NCI-H187 (cell line): ENCODE measurements at regions not wholly inside any gene's neighbourhood (a gene's known extent, or its start where the extent isn't known, plus 50 kb on each side); places are given as distances from the start of the nearest gene placed in this dataset.

ENCODE experiments used
- DNase-seq, 2 experiments: peaks; one replicate each; lab custom pipeline; 2025; lab: John Stamatoyannopoulos, UW

GRCh38 chr16:62974424-62974823 is 938.2 kb upstream of the CDH8 start:
- no peak for DNase-seq

- no peak for DNase-seq
Observed at GRCh38 chr16:62970851-62971250, 934.6 kb upstream of the CDH8 start.

GRCh38 chr16:62969711-62970318 is 933.6 kb upstream of the CDH8 start:
- DNase-seq = no peak

GRCh38 chr16:62967611-62968010 is 931.4 kb upstream of the CDH8 start:
- no peak for DNase-seq

- no peak for DNase-seq
Observed at GRCh38 chr16:62967163-62967562, 930.9 kb upstream of the CDH8 start.

GRCh38 chr16:62966626-62967025 is 930.4 kb upstream of the CDH8 start:
- no peak for DNase-seq

- DNase-seq = no peak
Observed at GRCh38 chr16:62965831-62966230, 929.6 kb upstream of the CDH8 start.

GRCh38 chr16:62963846-62964245 is 927.6 kb upstream of the CDH8 start:
- DNase-seq = no peak

GRCh38 chr16:62955033-62955349 is 918.8 kb upstream of the CDH8 start:
- no peak for DNase-seq

GRCh38 chr16:62954144-62955032 is 918.1 kb upstream of the CDH8 start:
- no peak for DNase-seq

GRCh38 chr16:62950351-62950750 is 914.1 kb upstream of the CDH8 start:
- no peak for DNase-seq

GRCh38 chr16:62940569-62940968 is 904.3 kb upstream of the CDH8 start:
- DNase-seq = no peak

- DNase-seq = no peak
Observed at GRCh38 chr16:62939687-62940086, 903.4 kb upstream of the CDH8 start.

- no peak for DNase-seq
Observed at GRCh38 chr16:62933929-62934328, 897.7 kb upstream of the CDH8 start.

GRCh38 chr16:62929593-62929992 is 893.4 kb upstream of the CDH8 start:
- no peak for DNase-seq

- no peak for DNase-seq
Observed at GRCh38 chr16:62927122-62927521, 890.9 kb upstream of the CDH8 start.

- DNase-seq = no peak
Observed at GRCh38 chr16:62926121-62926801, 890.0 kb upstream of the CDH8 start.

GRCh38 chr16:62921904-62922303 is 885.7 kb upstream of the CDH8 start:
- no peak for DNase-seq

GRCh38 chr16:62913924-62914323 is 877.7 kb upstream of the CDH8 start:
- no peak for DNase-seq

GRCh38 chr16:62913333-62913732 is 877.1 kb upstream of the CDH8 start:
- DNase-seq = no peak

GRCh38 chr16:62909597-62909996 is 873.4 kb upstream of the CDH8 start:
- no peak for DNase-seq

GRCh38 chr16:62907562-62907961 is 871.3 kb upstream of the CDH8 start:
- DNase-seq = no peak

GRCh38 chr16:62903961-62904502 is 867.8 kb upstream of the CDH8 start:
- no peak for DNase-seq
